GM23248 (cell line): ENCODE measurements at regions not wholly inside any gene's neighbourhood (a gene's known extent, or its start where the extent isn't known, plus 50 kb on each side); places are given as distances from the start of the nearest gene placed in this dataset.

ENCODE experiments used
- DNase-seq: peaks from one replicate; pipeline ENCODE4 v3.0.0-alpha.2; 2015
- H2AFZ ChIP-seq: fragments of 200-600 bp; sonication (generic); 2 replicates; pipeline ENCODE4 v1.6.1; 2016; ENCODE audit warnings: antibody characterized with exemption
- H3F3A ChIP-seq: fragments of 200-600 bp; sonication (generic); 2 replicates; pipeline ENCODE4 v1.6.1; 2016; ENCODE audit warnings: mild to moderate bottlenecking, antibody characterized with exemption, mixed run types; ENCODE audit not compliant: insufficient read depth
- H3K27ac ChIP-seq: fragments of 200-600 bp; sonication (generic); 2 replicates; pipeline ENCODE4 v1.5.1; 2016; ENCODE audit warnings: mild to moderate bottlenecking
- H3K27me3 ChIP-seq: fragments of 200-600 bp; sonication (generic); replicated peaks from 2 replicates; pipeline ENCODE4 v1.6.1; 2016; ENCODE audit warnings: mild to moderate bottlenecking; ENCODE audit not compliant: insufficient read depth
- H3K36me3 ChIP-seq: fragments of 200-600 bp; sonication (generic); 2 replicates; pipeline ENCODE4 v1.6.1; 2016; ENCODE audit warnings: low read depth, mild to moderate bottlenecking
- H3K4me1 ChIP-seq: fragments of 200-600 bp; sonication (generic); 2 replicates; pipeline ENCODE4 v1.6.1; 2016; ENCODE audit warnings: mild to moderate bottlenecking; ENCODE audit not compliant: insufficient read depth
- H3K4me2 ChIP-seq: fragments of 200-600 bp; sonication (generic); one replicate; pipeline ENCODE4 v1.6.1; 2016; ENCODE audit warnings: mild to moderate bottlenecking; ENCODE audit not compliant: unreplicated experiment
- H3K4me3 ChIP-seq: fragments of 200-600 bp; sonication (generic); 2 replicates; pipeline ENCODE4 v1.5.1; 2016; ENCODE audit warnings: mild to moderate bottlenecking
- H3K79me2 ChIP-seq: fragments of 200-600 bp; sonication (generic); 2 replicates; pipeline ENCODE4 v1.6.1; 2016; ENCODE audit warnings: mild to moderate bottlenecking; ENCODE audit not compliant: insufficient read depth
- H3K9ac ChIP-seq: fragments of 200-600 bp; sonication (generic); 2 replicates; pipeline ENCODE4 v1.6.1; 2016; ENCODE audit warnings: mild to moderate bottlenecking
- H3K9me2 ChIP-seq: fragments of 200-600 bp; sonication (generic); 2 replicates; pipeline ENCODE4 v1.6.1; 2016; ENCODE audit warnings: mixed run types, mild to moderate bottlenecking, moderate library complexity; ENCODE audit not compliant: insufficient read depth
- H3K9me3 ChIP-seq: fragments of 200-600 bp; sonication (generic); one replicate; pipeline ENCODE4 v1.6.1; 2017; ENCODE audit warnings: low read depth
- H4K20me1 ChIP-seq: fragments of 200-600 bp; sonication (generic); 2 replicates; pipeline ENCODE4 v1.6.0; 2016; ENCODE audit not compliant: insufficient read depth
- EZH2 ChIP-seq: fragments of 200-600 bp; sonication (generic); IDR thresholded peaks from 2 replicates; pipeline ENCODE4 v1.6.1; 2018; ENCODE audit warnings: antibody characterized with exemption, mild to moderate bottlenecking; ENCODE audit not compliant: insufficient read depth, poor library complexity, severe bottlenecking
- EZH2phosphoT487 ChIP-seq: fragments of 200-600 bp; sonication (generic); IDR thresholded peaks from 2 replicates; pipeline ENCODE4 v1.6.1; 2018; ENCODE audit warnings: antibody characterized with exemption, moderate library complexity, mild to moderate bottlenecking, low read depth; ENCODE audit not compliant: insufficient read depth
- WGBS, 2 experiments: methylation state at CpG; one replicate each; pipeline ENCODE4 v1.1.6; 2015 to 2017; ENCODE audit warnings: low lambda C conversion rate in 2 of 2, low coverage in 1 of 2; ENCODE audit errors: missing lambda C conversion rate in 2 of 2; 5-methylcytosine and 5-hydroxymethylcytosine counted together
- in situ Hi-C: fragments of 300-500 bp; cut with MboI; formaldehyde crosslinking; loops from 2 replicates; pipeline ENCODE4 v1.15.0; 2020

DNA sequence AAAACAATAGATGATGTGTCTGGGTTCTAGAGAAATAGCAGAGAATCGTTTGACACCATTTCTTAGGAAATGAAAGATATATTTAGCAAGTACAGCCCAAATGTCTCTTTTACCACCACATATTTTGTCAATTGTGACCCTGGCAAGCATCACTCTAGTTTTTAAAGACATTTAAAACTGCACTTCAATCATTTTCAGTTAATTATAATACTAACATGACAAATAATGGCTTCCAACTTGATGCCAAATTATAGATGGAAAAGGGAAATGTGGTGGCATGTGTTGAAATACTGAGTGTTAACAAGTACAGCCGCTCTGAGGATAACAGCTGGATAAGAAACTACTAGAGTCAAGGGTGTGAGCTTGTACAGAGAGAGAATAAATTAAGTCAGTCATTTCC is 648.9 kb downstream of the FRK start:
- no peak overlapping the region for H3K27ac ChIP-seq
- H3K4me2 ChIP-seq = no peak overlapping the region
- H3K9ac ChIP-seq = no peak overlapping the region
- WGBS, 2 experiments = 0 to 5% methylated on average over 2 of the region's 2 CpGs
- no peaks in the 10 kb centered on the region for H3K36me3 ChIP-seq
- no peaks in the 10 kb centered on the region for H3K27me3 ChIP-seq
- H3K9me2 ChIP-seq = no peaks in the 10 kb centered on the region
- in situ Hi-C loops = no loop called here
- H3K4me1 ChIP-seq = no peaks in the 10 kb centered on the region
- no peak overlapping the region for H2AFZ ChIP-seq
- H3K79me2 ChIP-seq = no peaks in the 10 kb centered on the region
- H3K4me3 ChIP-seq = no peak overlapping the region
- H3K9me3 ChIP-seq = no peaks in the 10 kb centered on the region
- no peaks in the 10 kb centered on the region for H3F3A ChIP-seq
- H4K20me1 ChIP-seq = no peaks in the 10 kb centered on the region
- TF ChIP-seq EZH2 (no peak), EZH2phosphoT487 (no peak)
- no peak for DNase-seq

DNA sequence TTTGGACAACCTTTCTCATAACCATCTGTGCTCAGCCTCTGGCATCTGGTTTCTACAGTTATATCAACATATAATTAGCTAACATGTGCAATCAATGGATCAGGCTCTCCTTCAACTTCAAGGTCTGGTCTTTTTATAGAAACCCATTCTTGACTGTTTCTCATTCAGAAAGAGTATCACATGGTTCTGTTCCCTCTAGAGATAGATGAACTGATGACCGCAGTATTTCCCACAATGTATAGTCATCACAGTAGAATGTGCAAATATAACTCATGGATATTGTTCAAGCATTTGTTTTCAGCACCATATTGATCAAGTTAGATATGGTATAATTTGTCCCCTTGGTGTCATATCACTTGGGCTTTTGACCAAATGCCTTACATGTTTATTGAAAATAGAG is 656.2 kb downstream of the FRK start:
- Histone ChIP-seq H3K4me1 (no peaks in the 10 kb centered on the region), H3K27me3 (no peaks in the 10 kb centered on the region), H3K79me2 (no peaks in the 10 kb centered on the region), H3K9me3 (no peaks in the 10 kb centered on the region), H3K27ac (no peak overlapping the region), H3F3A (no peaks in the 10 kb centered on the region), H3K4me2 (no peak overlapping the region), H3K9ac (no peak overlapping the region), H3K36me3 (no peaks in the 10 kb centered on the region), H4K20me1 (no peaks in the 10 kb centered on the region), H3K9me2 (no peaks in the 10 kb centered on the region), H2AFZ (no peak overlapping the region), H3K4me3 (no peak overlapping the region)
- in situ Hi-C loops = no loop called here
- no peak for DNase-seq
- 20 to 31% methylated on average over 1 of the region's 1 CpG for WGBS, 2 experiments
- TF ChIP-seq EZH2 (no peak), EZH2phosphoT487 (no peak)

DNA sequence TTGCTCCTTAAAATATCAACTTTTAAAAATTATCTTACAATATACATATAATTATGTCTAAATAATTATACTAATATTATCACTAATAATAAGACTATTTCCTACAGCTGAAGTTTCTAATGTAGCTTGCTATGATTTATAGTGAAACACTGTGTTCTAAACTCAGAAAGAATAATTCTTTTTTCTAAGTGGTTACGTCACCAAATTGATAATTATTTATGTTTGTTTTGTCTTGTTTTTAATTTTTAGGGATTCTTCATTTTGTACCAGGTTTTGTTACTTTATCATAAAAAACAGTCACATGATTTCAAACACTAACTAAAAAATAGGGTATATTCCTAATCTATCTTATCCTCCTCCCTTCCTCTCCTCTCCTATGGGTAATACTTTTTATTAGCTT is 662.1 kb downstream of the FRK start:
- 31 to 38% methylated on average over 1 of the region's 1 CpG for WGBS, 2 experiments
- no peak overlapping the region for H3K27ac ChIP-seq
- H3K4me2 ChIP-seq = no peak overlapping the region

DNA sequence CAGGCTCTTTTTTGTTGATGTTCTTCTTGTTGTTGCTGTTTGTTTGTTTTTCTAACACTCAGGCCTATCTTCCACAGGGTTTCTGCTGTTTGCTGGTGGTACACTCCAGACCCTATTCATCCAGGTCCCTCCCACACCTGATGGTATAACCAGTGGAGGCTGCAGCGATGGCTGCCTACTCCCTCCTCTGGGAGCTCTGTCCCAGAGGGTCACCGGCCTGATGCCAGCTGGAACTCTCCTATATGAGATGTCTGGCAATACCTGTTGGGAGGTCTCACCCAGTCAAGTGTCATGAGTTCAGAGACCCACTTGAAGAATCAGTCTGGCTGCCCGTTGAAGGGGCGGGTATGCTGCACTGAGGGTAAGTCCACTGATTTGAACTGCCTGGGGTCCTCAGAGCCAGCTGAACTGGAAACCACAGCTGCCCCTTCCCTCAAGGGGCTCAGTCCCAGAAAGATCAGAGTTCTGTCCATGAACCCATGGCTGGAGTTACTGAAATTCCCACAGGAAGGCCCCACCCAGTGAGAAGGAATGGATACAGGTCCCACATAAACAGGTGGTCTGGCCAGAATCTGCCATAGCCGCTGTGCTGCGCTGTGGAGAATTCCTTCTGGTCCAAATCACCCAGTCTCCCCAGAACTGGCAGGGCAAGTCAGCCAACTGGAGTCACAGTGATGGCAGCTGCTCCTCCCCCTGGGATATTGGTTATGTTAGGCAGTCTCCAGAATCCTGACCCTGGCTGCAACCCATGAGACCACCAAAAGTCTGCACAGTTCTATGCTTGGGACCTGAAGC is 664.4 kb downstream of the FRK start:
- Histone ChIP-seq H3K27ac (no peak overlapping the region), H3K4me3 (no peak overlapping the region), H3K4me2 (no peak overlapping the region), H3K9me3 (no peaks in the 10 kb centered on the region), H3K9me2 (no peaks in the 10 kb centered on the region), H2AFZ (no peak overlapping the region), H3K79me2 (no peaks in the 10 kb centered on the region), H3F3A (no peaks in the 10 kb centered on the region), H4K20me1 (no peaks in the 10 kb centered on the region), H3K9ac (no peak overlapping the region), H3K27me3 (no peaks in the 10 kb centered on the region), H3K4me1 (no peaks in the 10 kb centered on the region), H3K36me3 (no peaks in the 10 kb centered on the region)
- TF ChIP-seq EZH2phosphoT487 (no peak), EZH2 (no peak)
- DNase-seq = no peak
- in situ Hi-C loops = no loop called here
- WGBS, 2 experiments = 21 to 32% methylated on average over 6 of the region's 6 CpGs

More for the DNA sequence above, 662.1 kb downstream of the FRK start:
- no peaks in the 10 kb centered on the region for H3K9me2 ChIP-seq
- DNase-seq = no peak
- H3K9ac ChIP-seq = no peak overlapping the region
- no peaks in the 10 kb centered on the region for H3K27me3 ChIP-seq
- no peaks in the 10 kb centered on the region for H3K36me3 ChIP-seq
- H3K9me3 ChIP-seq = no peaks in the 10 kb centered on the region
- no peaks in the 10 kb centered on the region for H3K79me2 ChIP-seq
- H3K4me3 ChIP-seq = no peak overlapping the region
- in situ Hi-C loops = no loop called here
- H3K4me1 ChIP-seq = no peaks in the 10 kb centered on the region
- H4K20me1 ChIP-seq = no peaks in the 10 kb centered on the region
- no peaks in the 10 kb centered on the region for H3F3A ChIP-seq
- TF ChIP-seq EZH2 = no peak
- TF ChIP-seq EZH2phosphoT487 = no peak
- no peak overlapping the region for H2AFZ ChIP-seq

DNA sequence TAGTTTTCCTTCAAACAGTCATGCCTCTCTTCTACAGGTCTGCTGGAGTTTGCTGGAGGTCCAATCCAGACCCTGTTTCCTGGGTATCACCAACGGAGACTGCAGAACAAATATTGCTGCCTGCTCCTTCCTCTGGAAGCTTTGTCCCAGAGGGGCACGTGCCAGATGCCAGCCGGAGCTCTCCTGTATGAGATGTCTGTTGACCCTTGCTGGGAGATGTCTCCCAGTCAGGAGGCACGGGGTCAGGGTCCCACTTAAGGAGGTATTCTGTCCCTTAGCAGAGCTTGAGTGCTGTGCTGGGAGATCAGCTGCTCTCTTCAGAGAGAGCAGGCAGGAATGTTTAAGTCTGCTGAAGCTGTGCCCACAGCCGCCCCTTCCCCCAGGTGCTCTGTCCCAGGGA is 666.9 kb downstream of the FRK start:
- 25 to 32% methylated on average over 5 of the region's 5 CpGs for WGBS, 2 experiments
- no peaks in the 10 kb centered on the region for H3K79me2 ChIP-seq
- H3K4me1 ChIP-seq = no peaks in the 10 kb centered on the region
- H3K4me2 ChIP-seq = no peak overlapping the region
- TF ChIP-seq EZH2phosphoT487 (no peak), EZH2 (no peak)
- in situ Hi-C loops = no loop called here
- H4K20me1 ChIP-seq = no peaks in the 10 kb centered on the region
- H3K9me2 ChIP-seq = no peaks in the 10 kb centered on the region
- no peak overlapping the region for H3K27ac ChIP-seq
- H3K27me3 ChIP-seq = no peaks in the 10 kb centered on the region
- H3K4me3 ChIP-seq = no peak overlapping the region
- no peak overlapping the region for H3K9ac ChIP-seq
- no peak for DNase-seq
- H3K36me3 ChIP-seq = no peaks in the 10 kb centered on the region
- no peak overlapping the region for H2AFZ ChIP-seq
- H3K9me3 ChIP-seq = no peaks in the 10 kb centered on the region
- no peaks in the 10 kb centered on the region for H3F3A ChIP-seq
